HG03442 (cell line): ENCODE measurements at regions not wholly inside any gene's neighbourhood (a gene's known extent, or its start where the extent isn't known, plus 50 kb on each side); places are given as distances from the start of the nearest gene placed in this dataset.

Experiments
- ATAC-seq: cut with Tn5 transposase; IDR thresholded peaks from one replicate; pipeline ENCODE4 v1.9.1; 2021; ENCODE audit warnings: mild to moderate bottlenecking, moderate library complexity; ENCODE audit not compliant: unreplicated experiment

DNA sequence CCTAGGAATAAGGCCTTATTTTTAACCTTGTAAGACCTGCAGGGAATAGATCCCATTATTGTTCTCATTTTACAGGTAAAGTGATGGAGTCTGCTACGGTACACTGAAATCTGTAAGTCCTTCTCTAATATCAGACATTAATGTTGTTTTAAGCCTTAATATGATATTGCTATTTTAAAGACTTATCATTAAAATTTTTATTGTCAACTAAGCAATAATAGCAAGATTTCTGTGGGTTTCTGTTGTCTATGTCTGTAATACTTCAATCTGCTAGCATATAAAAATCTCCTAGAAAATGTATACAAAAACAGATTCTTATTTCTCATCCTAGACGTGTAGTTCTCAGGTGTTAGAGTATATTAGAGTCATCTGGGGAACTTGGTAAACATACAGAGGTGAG is 317.5 kb upstream of the TENM4 start:
- no peak for ATAC-seq

DNA sequence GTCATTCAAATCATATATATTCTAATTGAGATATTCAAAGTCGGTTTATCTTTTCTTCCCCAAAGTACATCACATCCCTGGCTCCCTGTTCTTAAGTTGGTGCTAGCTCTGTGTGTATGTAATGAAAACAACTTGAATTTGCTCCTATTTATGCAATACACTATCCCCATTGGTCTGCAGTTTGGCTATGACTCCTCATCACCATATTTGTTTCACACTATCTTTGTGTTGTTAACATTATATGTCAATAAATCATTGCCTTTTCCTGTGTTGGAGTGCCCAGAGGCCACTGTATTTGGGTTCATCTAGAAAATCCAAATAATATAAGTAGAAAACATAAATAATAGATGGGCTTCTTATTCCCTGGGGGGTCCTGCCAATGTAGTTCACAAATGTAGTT is 306.6 kb upstream of the TENM4 start:
- ATAC-seq, result no peak

DNA sequence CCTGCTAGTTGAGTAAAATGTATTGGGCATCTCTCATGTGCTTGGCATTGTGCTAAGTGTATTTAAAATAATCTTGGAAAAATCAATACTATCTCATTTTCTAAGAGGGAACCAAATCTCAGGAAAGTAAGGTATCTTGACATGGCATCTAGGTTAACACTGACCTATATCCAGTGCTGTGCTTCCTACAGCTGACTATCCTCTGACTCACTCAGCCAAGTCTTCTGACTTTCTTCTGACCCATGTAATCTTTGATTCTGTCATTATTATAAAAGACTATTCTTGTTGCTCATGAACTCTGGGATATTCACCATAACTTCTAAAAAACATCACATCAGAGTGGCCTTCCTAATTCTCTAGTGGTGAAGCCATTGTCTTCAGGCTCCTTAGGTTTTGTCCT is 304.1 kb upstream of the TENM4 start:
- no peak for ATAC-seq

DNA sequence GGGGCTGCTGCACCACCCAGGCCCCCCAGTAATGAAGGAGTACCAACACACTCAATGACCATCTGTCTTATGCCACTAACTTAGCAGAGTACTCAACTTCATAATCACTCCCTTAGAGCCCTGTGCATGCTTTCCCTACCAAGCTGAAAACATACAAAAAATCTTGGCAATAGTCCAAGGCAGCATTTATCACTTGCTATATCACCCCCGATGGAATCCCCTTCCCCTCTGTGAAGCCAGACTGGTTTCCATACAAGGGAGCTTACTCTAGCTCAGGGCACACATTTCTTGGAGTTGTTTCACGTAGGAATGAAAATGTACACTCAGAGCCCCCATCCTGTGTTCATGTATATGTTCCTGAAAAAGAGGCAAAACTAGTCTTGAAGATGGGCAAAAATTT is 301.3 kb upstream of the TENM4 start:
- ATAC-seq, result no peak

DNA sequence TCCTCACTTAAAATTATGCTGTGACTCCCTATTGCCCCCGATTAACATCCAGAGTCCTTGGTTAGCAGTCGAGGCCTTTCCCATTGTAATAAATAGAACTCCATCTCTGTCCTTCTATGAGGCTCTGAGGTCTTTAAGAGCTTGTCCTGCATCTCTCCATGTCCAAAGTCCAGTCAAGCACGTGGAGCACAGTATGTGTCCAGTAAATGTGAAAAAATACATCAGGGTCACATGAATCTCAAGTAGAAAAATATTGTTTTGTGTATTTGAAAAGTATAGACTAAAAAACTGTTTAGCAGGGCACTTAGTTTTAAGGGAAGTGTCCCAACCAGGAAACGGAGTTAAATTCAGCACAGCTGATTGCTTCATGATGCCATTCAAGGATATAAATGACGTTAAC is 298.8 kb upstream of the TENM4 start:
- ATAC-seq, result no peak

DNA sequence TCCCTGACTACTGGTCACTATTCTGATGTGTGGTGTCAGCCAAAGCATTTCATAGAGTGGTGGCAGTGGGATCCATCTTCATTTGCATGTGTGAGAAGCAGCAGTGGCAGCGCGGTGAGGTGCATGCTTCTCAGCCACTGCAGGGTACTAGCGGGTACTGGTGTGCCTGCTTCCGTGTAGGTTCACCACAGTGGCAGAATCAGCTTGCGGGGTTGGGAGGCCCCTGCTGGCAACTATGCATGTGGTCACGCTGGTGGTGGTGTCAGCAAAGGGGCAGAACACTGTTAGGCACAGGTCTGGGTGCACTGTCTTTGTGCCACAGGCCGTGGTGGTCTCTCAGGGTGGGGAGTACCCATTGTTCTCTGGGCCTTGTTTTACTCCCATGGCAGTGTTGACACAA is 286.4 kb upstream of the TENM4 start:
- no peak for ATAC-seq

DNA sequence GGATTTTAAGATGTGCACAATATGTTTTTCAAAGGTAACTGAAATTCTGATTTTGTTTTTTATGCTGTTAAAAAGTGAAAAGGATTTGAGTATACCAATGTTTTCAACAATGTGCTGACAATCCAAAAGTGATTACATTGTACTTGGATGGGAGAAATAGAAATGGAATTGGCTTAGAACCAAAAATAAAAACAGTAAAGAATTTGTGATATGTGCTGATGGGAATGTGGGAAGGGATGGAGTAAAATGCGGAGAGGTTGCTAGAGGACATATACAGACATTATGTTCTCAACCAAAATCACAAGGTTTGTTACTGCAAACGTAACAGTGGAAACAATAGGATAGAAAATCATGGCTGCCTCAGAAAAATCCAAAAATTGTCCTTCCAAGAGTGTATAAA is 279.3 kb upstream of the TENM4 start:
- no peak for ATAC-seq

DNA sequence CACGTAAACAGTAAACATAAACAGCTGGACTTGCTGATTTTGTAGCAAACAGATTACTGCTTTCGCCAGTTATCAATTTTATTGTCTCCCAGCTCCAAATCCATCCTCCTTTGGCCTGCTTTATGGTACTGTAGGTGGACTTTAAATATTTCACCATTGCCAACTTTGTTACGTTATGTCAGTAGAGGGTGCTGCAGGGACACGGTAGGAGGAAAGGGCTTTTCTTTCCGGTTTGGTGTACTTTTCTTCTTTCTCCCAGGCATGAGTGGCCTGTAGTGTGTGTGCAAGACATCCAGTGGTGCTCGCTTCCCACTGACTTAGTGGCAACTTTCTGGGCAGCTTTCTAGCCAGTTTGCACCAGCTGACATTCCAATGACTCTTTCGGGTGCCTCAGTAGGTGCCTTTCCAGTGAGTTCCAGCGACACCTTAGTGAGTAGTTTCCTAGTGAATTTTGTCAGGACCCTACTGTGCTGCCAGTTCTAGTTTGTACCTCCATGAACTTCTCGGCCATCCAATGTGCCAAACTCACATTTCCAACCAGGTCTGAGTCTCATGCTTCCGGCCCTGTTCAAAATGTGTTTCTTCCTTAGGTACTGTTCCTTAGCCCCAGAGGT is 267.6 kb upstream of the TENM4 start:
- ATAC-seq, result peak; percentile 72

DNA sequence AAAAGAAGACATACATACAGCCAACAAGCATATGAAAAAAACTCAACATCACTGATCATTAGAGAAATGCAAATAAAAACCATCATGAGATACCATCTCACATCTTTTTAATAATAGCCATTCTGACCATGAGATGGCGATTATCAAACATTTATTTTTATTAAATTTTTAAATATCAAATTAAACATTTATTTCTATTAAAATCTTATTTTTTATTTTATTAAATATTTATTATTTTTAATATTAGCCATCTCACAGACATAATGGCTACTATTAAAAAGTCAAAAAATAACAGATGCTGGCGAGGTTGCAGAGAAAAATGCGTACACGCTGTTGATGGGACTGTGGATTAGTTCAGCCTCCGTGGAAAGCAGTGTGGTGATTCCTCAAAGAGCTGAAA is 264.8 kb upstream of the TENM4 start:
- ATAC-seq, result no peak

DNA sequence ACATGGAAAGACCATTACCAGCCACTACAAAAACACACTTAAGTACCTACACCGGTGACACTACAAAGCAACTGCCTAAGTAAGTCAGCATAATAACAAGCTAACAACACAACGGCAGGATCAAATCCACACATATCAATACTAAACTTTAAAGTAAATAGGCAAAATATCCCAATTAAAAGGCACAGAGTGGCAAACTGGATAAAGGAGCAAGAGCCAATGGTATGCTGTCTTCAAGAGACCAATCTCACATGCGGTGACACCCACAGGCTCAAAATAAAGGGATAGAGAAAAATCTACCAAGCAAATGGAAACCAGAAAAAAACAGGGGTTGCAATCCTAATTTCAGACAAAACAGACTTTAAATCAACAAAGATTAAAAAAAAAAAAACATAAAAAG is 261.5 kb upstream of the TENM4 start:
- no peak for ATAC-seq

DNA sequence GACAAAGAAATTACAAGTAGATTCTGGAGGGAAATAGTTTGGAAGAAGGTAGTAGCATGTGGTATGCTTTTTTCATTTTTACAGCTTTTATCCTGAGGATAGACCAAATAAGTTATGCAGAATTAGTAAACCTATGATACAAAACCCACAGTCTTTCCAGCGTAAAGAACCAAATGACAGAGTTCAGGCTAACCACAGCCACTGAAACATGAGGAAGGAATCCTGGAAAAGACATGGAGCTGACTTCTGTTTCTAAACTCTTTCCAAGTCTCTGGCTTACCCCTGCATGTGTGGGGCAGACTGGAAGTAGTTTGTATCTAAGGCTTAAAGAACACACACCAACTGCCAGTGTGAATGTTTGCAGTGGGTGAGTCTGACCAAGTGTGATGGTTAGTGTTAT is 258.4 kb upstream of the TENM4 start:
- ATAC-seq, result no peak

DNA sequence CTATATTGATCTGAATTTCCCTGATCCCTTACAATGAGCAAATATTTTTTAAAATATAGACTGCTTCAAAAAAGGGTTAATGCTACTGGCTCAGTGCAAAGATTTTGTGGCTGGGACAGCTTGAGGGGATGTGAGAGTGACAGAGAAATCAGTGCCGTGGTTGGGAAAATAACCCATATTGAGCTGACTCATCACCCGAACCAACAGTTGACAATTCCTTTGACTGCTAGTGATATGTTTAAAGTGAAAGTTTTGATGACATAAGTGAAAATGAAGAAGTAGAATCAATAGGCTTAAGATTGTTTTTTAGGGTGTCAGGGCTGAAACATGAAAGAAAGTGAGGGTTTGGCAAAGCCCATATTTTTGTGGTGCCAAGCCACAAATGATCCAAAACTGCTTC is 257.1 kb upstream of the TENM4 start:
- ATAC-seq, result peak; percentile 90

DNA sequence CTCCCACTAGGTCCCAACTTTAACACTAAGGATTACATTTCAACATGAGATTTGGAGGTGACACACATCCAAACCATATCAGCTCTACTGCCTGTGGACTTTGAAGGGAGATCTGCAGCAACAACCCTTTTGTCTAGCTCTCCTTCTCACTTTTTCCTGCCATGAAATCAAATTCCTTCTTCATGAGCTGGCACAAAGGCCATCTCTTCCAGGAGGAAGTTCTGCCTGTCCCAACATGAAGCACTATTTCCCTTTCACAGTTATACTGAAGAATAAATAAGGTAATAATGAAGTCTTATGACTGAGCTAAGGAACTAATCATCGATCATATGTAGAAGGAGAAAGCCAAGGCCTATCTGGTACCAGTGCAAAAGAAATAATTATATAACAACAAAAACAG is 253.5 kb upstream of the TENM4 start:
- ATAC-seq, result no peak

DNA sequence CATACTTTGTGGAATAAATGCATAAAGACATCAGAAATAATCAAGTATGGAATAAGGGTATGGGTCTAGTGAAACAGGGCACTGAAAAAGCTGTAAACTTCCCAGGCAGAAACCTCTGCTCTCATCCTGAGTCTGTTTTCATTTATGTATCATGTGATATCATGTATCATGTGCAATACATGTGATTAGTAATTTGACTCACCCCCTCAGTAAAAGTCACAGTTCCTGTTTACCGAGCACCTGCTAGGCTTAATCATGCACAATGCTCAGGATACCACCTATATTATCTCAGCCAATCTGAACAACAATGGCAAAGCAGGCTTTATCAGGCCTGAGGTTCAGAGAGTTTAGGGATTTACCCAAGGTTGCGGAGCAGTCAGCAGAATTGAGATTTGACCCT is 250.6 kb upstream of the TENM4 start:
- ATAC-seq, result peak; percentile 56

DNA sequence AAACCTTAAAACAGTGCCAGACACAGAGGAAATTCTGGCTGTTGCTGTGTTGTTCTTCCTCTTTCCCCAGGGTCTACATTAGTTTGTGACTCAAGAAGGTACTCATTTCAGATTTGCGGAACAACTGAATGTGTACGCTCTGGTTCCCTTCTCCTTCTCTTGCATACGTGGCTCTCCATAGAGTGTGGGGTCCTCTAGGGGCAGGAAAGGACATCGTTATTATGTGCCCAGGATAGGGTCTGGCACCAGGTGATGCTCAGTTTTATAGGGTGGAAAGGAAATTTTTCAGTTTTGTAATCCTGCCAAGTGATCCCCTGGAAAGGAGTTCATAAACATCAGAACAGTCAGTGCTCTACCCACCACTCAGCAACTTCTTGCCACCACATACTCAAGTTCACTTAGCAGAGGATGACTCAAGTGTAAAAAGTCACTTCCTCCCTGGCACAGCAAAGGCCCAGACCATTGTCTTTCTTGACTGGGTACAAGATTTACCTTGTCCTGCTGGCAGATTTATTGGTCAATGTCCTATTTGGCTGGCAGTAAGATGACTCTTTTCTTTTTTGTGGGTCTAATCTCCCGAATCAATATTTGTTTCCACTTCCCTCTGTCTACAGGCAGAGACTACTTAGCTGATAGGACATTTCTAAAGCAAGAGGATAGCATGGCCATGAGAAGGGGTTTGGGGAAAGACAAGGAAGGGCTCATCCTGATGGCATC is 246.0 kb upstream of the TENM4 start:
- ATAC-seq, result no peak

DNA sequence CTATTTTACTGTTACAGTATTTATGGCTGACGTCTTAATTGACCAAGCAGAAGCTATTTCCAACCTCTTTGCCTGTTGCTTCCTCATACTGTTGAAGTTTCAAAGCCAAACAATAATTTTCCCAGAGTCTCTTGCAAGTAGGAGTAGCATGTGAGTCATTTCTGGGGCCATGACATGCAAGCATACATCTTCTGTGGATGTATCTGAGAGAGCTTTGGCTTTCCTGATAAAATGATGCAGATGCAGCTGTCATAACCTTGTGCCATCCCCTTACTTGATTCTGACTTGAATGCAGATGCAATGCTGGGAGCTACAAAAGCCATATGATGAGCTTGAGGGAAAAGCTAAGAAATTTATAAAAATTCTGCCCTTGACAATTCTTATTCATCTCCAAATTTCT is 243.1 kb upstream of the TENM4 start:
- no peak for ATAC-seq

DNA sequence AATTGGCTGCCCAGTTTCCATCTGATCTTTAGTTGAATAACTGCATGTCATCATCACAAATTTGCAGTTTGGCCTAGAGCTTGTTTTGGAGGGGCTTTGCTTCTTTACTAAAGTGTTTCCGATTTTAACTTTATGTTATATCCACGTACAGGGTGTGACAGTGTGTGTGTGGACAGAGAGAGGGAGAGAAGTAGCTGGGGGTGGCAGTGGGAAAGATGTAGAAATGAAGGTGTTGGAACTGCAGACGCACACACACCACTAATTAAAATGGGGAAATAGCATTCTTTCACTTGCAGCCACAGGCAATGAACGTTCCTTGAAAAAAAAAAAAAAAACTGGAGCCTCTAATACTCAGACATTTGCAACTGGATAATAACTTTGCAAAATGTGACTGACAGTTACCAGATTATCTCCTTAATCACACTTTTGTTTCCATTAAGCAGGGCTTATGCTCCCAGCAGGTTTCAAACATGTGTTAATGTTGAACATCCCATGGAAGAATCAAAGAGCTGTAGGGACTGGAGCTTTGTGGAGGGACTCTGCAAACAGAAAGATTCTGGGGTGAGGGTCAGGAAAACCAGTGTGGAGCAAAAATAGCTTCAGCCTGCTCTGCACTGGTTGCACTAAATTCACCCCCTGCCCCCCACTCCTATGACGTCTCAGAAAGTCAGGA is 238.1 kb upstream of the TENM4 start:
- ATAC-seq, result no peak

DNA sequence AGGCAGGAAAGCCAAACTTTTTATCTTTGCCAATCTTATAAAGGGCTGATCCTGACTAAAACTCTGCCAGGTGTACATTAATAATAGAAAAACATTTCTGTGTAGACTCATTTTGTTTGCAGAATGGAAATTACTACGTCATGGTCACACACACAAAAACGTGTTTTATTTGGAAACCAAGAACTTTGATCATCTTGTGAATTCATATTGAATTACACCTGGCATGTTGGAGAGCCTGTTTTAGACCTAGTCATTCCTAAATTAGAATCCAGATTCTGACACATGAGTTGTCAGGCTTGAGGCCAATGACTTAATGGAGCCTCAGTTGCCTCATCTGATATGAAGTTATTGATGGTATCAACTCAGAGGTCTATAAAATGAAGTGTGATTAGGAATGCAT is 235.6 kb upstream of the TENM4 start:
- no peak for ATAC-seq

DNA sequence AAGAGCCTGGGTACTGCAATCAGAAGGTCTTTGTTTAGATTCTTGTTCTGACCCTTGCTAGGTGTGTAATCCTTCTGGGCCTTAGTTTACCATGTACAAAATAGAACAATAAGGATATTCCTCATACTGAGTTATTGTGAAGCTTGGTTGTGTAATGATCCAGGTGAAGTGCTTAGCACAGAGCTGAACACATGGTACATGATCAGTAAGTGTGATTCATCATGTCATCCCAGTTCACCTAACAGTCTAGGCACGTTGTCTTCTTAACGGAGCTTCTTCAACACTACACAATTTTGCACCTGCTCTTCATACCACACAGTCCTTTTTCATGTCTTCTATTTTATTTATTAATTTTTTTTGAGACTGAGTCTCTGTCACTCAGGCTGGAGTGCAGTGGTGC is 234.3 kb upstream of the TENM4 start:
- no peak for ATAC-seq

DNA sequence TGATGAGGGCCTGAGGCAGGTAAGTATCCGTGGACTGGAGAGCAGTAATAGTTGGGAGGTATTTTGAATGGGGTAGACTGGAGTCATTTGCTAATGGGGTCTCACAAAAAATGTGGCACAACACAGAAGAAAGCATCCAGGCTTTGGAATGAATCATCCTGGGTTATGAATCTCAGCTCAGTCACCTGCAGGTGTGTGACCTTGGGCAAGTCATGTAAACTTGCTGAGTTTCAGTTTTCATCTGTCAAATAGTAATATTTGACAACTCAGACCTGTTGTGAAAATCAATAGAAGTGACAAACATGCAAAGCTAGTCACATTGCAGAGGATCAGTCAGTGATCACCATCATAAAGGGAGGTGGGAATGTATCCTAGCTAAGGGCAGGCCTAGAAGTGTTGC is 232.0 kb upstream of the TENM4 start:
- ATAC-seq, result no peak

DNA sequence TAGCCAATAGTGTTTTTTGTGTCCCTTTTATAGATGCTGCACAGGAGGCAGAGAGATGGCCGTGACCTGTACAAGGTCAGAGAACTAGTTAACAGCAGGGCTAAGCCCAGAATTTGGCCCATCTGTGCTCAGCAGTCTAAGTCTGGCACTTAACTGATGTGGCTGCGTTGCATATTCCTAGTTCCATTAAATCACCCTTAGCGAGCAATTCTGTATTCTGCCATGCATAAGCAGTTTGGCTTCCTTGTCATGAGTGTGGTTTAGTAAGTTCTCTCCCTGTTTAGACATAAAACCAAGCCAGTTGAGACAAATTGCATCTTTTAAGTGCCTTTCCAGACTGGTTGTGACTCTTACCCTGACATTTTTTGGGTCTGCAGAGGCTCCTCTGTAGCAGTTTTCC is 230.6 kb upstream of the TENM4 start:
- ATAC-seq, result no peak

DNA sequence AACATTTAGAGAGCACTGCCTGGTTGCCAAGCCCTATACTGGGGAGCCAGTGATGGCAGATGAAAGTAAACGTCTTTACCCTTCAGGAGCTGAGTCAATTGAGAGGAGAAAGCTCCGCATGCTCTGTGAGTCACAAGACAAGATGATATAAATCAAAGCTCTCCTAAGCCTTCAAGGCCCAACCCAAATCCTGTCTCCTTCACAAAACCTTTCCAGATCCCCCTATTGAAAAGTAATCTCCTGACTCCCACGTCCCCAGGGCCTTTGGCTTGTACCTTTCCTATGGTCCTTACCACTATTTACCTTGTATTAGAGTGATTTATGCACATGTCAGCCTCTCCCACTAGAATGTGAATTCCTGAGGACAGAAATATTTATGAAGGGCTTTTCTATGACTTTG is 230.1 kb upstream of the TENM4 start:
- no peak for ATAC-seq

DNA sequence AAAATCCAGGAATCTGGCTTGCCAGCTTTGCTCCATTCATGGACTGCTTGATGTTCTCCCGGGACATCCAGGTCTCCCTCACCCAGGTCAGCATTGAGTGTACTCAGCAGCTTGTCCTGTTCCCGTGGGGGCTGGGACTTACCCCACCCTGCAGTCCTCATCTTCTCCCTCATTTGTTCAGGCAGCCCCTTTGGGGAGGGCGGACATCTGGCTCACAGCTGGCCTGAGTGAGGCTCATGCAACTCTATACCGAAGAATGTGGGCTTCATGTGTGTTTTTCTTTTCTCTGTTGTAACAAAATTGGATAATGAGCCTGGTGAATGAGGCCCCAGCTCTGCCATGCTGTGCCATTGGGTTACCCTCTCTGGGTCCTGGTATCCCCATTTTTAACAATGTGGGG is 227.7 kb upstream of the TENM4 start:
- ATAC-seq, result no peak
